SIG-M5 treated with dmso at 0.1 percent for 504 hours (cell line): ENCODE measurements at regions not wholly inside any gene's neighbourhood (a gene's known extent, or its start where the extent isn't known, plus 50 kb on each side); places are given as distances from the start of the nearest gene placed in this dataset.

Source experiments
- DNase-seq: peaks from one replicate; lab custom pipeline; 2025; ENCODE audit not compliant: unreplicated experiment; lab: John Stamatoyannopoulos, UW

DNA sequence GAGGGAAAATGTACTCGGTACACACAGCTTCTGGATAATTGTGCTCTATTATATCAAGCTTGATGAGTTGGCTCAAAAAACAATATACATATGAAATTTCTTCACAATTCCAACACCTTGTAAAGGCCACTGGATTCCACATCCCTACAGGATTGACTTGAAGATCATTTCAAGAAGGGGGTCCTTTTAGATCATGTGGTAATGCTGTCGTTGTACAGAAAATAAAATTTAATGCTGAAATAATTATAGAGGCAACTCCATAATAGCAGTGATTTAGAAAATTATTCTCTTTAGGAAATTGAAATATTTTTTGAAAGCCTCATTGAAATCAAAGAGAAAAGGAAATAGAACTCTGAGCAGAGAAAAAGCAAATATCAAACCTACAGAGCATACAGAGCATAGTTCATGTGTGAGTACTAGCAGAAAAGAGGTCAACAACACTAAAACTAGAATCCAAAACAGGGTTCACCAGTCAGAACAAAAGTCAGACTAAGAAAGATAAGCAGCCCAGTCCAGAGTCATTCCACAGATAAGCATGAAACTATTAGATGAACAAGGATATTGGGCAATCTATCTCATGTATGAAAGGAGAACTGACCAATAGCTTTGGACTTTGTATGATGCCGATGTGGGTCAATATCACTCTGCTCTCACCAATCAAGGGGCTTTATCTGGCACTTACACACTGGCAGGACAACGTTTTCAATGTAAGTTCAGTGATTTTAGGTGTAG lies 79.5 kb upstream of the PALMD start:
- no peak for DNase-seq

DNA sequence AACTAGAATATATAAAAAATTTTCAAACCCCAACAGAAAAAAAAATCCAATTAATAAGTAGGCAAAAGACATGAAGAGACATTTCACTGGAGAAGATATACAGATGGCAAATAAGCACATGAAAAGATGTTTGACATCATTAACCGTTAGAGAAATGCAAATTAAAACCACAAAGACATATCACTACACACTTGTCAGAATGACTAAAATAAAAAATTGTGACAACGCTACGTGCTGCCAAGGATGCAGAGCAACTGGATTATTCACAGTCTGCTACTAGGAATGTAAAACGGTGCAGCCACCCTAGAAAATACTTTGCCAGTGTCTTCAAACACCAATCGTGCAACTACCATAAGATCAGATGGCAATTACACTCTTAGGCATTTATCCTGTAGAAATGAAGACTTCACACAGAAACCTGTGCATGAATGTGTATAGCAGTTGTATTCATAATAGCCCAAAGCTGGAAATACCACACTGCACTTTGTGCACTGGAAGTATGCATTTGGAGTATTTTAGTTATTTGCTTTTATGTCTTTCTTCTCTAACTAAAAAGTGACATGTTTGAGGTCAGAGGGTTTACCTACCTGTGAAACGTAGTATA lies 75.3 kb upstream of the PALMD start:
- no peak for DNase-seq

DNA sequence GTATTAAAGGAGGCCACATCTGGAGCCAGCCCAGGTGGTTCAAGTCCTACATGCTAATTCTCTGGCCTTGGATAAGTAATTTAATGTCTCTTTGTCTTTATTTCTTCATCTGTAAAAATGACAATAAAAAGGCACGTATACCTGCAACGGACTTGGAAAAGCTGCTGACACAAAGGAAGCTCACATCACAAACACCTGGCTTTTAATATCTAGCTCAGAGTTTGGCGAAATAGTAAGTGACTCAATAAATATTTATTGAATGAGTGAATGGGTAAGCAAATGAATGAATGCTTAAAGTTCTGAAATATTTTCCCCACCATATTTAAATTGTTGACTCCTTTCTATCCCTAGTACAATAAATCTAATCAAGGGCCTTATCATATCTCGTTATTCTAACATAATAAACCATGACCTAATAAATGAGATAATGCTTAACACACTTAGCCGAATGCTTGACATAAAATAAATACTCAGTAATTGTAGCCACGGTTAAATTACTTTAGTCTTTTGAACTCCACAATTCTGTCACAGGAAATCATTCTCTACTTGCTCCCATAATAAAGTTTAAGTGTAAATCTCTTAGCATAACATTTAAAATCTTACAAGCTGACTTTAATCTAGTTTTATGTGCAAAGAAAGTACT lies 74.7 kb upstream of the PALMD start:
- DNase-seq: no peak

DNA sequence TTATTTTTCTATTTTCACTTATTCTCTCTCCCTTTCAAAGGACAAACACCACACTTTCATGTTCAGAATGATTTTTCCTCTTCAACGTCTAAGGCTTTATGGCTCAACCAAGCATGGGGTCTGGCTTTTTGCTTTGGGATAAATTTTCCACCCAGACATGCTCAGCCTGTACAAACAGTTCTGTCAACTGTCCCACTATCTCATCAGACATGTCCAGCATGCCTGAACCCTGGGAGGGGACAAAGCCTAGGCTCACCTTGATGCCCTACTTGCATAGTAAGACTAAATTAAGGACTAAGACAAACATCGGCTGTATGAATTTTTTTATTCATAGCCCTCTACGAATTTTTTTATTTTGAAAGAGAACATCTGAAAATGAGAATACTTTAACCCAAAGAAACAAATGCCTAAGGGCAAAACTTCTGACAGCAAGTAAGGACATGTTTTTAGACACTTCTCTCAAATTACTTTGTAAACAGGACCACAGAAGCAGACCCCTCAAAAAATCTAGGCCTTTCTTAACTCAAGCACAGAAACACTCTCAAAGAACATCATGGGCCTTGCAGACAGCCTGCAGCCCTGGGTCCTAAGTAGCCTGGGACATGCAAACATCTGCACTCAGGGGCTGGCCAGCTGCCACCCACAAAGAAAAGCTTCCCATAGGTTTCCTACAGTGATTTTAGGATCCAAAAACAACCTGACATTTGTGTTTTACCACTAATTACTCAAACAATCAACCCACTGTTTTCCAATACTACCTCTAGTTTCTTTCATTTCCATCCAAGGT lies 72.3 kb upstream of the PALMD start:
- no peak for DNase-seq

GRCh38 chr1:99577313-99577712 lies 68.6 kb upstream of the PALMD start:
- no peak for DNase-seq

DNA sequence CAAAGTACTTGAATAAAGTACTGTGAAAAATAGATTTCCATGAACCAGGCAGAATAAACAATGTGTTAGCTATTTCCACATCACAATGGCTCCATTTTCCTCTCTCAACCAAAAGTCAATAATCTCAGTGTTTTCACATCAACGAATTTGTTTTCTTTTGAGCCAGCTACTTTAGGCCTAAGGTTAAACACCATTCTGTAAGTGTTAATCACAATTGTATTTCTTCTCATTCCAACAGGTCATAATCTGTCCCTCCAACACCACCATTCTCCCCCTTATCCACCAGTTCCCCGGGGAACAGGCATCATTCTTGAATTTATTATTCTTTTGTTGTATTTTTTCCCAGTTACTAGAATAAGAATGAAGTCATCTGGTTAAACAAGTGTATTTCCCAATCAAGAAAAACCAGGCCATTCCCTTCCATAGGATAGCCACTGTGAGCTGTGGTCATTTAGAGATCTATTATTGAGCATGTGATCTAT lies 66.2 kb upstream of the PALMD start:
- no peak for DNase-seq

DNA sequence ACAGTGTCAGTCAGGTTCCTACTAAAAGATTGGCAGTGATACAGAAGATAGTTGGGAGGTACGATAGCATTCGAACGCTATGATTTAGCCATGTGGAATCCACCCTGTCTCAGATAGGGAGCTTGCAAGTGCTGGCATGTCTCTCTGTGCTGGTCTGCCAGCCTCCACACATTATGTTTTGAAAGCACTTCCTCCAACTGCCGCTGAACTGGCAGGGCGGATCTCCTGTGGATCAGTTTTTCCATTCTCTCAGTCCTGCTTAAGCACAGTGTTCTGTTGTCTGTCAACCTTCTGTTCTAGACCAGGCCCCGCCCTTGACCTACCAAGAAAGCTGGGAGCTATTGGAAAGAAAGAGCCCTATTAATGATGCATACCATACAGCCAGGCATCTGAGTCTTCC lies 65.5 kb upstream of the PALMD start:
- DNase-seq: no peak

DNA sequence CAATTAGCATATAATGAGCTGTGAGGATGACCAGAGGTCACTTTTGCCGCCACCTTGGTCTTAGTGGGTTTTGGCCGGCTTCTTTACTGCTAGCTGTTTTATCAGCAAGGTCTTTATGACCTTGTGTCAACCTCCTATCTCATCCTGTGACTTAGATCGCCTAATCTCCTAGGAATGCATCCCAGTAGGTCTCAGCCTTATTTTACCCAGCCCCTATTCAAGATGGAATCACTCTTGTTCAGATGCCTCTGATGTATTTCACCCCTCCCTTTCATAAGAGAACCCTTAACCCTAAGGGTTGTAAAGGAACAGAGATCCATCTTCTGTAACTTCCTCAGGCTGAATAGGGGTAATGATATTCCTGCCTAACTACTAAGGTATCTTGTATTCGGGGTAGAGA lies 58.9 kb upstream of the PALMD start:
- no peak for DNase-seq

DNA sequence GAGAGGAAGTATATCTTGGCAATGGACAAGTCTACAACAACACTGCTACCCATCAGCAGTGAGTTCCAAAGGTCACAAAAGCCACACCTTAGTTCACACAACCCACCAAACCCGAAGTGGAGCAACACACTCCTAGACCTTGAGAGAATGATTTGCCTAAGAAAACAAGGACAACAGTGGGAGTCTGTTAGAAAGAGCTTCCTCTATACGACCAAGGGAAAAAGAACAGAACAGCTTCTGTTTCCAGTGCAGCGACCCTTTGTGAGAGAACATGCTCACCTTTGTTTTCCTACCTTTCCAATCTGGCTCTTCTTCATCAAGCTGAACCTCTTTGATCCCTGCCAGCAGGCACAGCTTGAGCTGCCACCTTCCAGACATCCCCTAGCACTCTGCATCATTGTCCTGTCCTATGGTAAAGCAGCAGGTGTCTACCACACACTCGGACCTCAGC lies 56.7 kb upstream of the PALMD start:
- DNase-seq: no peak

GRCh38 chr1:99590578-99591209 lies 55.2 kb upstream of the PALMD start:
- no peak for DNase-seq

GRCh38 chr1:99591886-99592285 lies 54.0 kb upstream of the PALMD start:
- DNase-seq: no peak

- DNase-seq: no peak
Observed at GRCh38 chr1:99594205-99594604, 51.7 kb upstream of the PALMD start.

GRCh38 chr1:99595041-99595440 lies 50.9 kb upstream of the PALMD start:
- no peak for DNase-seq

GRCh38 chr1:99595441-99595840 lies 50.5 kb upstream of the PALMD start:
- no peak for DNase-seq
